Body of pancreas (tissue), 4 donors: ENCODE measurements at regions not wholly inside any gene's neighbourhood (a gene's known extent, or its start where the extent isn't known, plus 50 kb on each side); places are given as distances from the start of the nearest gene placed in this dataset.

Experiments
- CTCF ChIP-seq, 7 experiments: fragments of 450-650 bp in 4 of 7; fragments of 200-600 bp in 3 of 7; sonication (generic) in 3 of 7; IDR thresholded peaks; one replicate each; pipeline ENCODE4 v1.5.1; 2016 to 2019; ENCODE audit warnings: antibody characterized with exemption in 7 of 7
- POLR2A ChIP-seq, 3 donors: fragments of 450-650 bp; IDR thresholded peaks; one replicate each; pipeline ENCODE4 v1.6.1; 2016; ENCODE audit warnings: antibody characterized with exemption in 3 of 3, mild to moderate bottlenecking in 2 of 3

GRCh38 chr2:195563857-195564512, 93.0 kb upstream of the SLC39A10 start:
- TF ChIP-seq CTCF (IDR thresholded peaks at IDR 0.05) (no peak), POLR2A (IDR thresholded peaks at IDR 0.05) (no peak)
